GM23338 (cell line): ENCODE measurements at regions not wholly inside any gene's neighbourhood (a gene's known extent, or its start where the extent isn't known, plus 50 kb on each side); places are given as distances from the start of the nearest gene placed in this dataset.

Experiments
- ATAC-seq: fragments of 200-7000 bp; cut with Tn5 transposase; 3 replicates; pipeline ENCODE4 v1.9.1; 2020
- DNase-seq: peaks from one replicate; pipeline ENCODE4 v3.0.0-alpha.2; 2015; ENCODE audit warnings: low spot score
- H2AFZ ChIP-seq: fragments of 200-600 bp; sonication (generic); 2 replicates; pipeline ENCODE4 v1.8.0; 2016; ENCODE audit warnings: antibody characterized with exemption, mild to moderate bottlenecking, moderate library complexity
- H3F3A ChIP-seq: fragments of 200-600 bp; sonication (generic); replicated peaks from 2 replicates; pipeline ENCODE4 v1.8.0; 2017; ENCODE audit warnings: antibody characterized with exemption, mixed run types, low read depth
- H3K27ac ChIP-seq: fragments of 200-600 bp; sonication (generic); 2 replicates; pipeline ENCODE4 v1.6.1; 2016; ENCODE audit warnings: low read depth
- H3K27me3 ChIP-seq: fragments of 200-600 bp; sonication (generic); 2 replicates; pipeline ENCODE4 v1.8.0; 2016; ENCODE audit warnings: mild to moderate bottlenecking, mixed run types, moderate library complexity; ENCODE audit not compliant: insufficient read depth
- H3K36me3 ChIP-seq: fragments of 200-600 bp; sonication (generic); 2 replicates; pipeline ENCODE4 v1.8.0; 2016; ENCODE audit warnings: mild to moderate bottlenecking; ENCODE audit not compliant: insufficient read depth
- H3K4me1 ChIP-seq: fragments of 200-600 bp; sonication (generic); 2 replicates; pipeline ENCODE4 v1.8.0; 2016; ENCODE audit warnings: mild to moderate bottlenecking, moderate library complexity; ENCODE audit not compliant: insufficient read depth
- H3K4me2 ChIP-seq: fragments of 200-600 bp; sonication (generic); 2 replicates; pipeline ENCODE4 v1.7.1; 2017; ENCODE audit warnings: mixed run types
- H3K4me3 ChIP-seq: fragments of 200-600 bp; sonication (generic); 2 replicates; pipeline ENCODE4 v1.6.1; 2016; ENCODE audit warnings: mixed run types
- H3K79me2 ChIP-seq: fragments of 200-600 bp; sonication (generic); replicated peaks from 2 replicates; pipeline ENCODE4 v1.8.0; 2017; ENCODE audit warnings: mild to moderate bottlenecking; ENCODE audit not compliant: insufficient read depth
- H3K9me2 ChIP-seq: fragments of 200-600 bp; sonication (generic); 2 replicates; pipeline ENCODE4 v1.8.0; 2017; ENCODE audit not compliant: insufficient read depth
- H4K20me1 ChIP-seq: fragments of 200-600 bp; sonication (generic); replicated peaks from 2 replicates; pipeline ENCODE4 v1.8.0; 2017; ENCODE audit warnings: mild to moderate bottlenecking; ENCODE audit not compliant: insufficient read depth
- H3K27ac Mint-ChIP-seq: 2 replicates; pipeline ENCODE4 v1.8.0; 2020; ENCODE audit warnings: inconsistent platforms, mild to moderate bottlenecking, moderate library complexity, mixed read lengths
- H3K27me3 Mint-ChIP-seq: 3 replicates; pipeline ENCODE4 v1.8.0; 2022; ENCODE audit warnings: low read depth, mild to moderate bottlenecking, moderate library complexity, mixed read lengths, inconsistent platforms; ENCODE audit not compliant: insufficient read depth, poor library complexity
- H3K36me3 Mint-ChIP-seq: 3 replicates; pipeline ENCODE4 v1.8.0; 2021; ENCODE audit warnings: low read depth, mild to moderate bottlenecking, inconsistent platforms, moderate library complexity, mixed read lengths
- H3K4me1 Mint-ChIP-seq: 3 replicates; pipeline ENCODE4 v1.8.0; 2020; ENCODE audit warnings: mild to moderate bottlenecking, inconsistent platforms, mixed read lengths
- H3K4me3 Mint-ChIP-seq: 3 replicates; pipeline ENCODE4 v1.8.0; 2021; ENCODE audit warnings: moderate library complexity, mild to moderate bottlenecking, inconsistent platforms, mixed read lengths
- H3K9me3 Mint-ChIP-seq: 3 replicates; pipeline ENCODE4 v1.8.0; 2020; ENCODE audit warnings: moderate library complexity, mild to moderate bottlenecking, inconsistent platforms, mixed read lengths
- CREB1 ChIP-seq: fragments of 250-450 bp; sonication (Bioruptor Pico); IDR thresholded peaks from 2 replicates; pipeline ENCODE4 v1.5.0; 2020; ENCODE audit warnings: low read depth, mild to moderate bottlenecking, moderate library complexity
- EZH2 ChIP-seq: fragments of 200-600 bp; sonication (generic); IDR thresholded peaks from one replicate; pipeline ENCODE4 v1.8.0; 2017; ENCODE audit warnings: antibody characterized with exemption, mild to moderate bottlenecking, low read depth; ENCODE audit not compliant: unreplicated experiment
- JUNB ChIP-seq: IDR thresholded peaks from one replicate; pipeline ENCODE4 v1.6.1; 2016; ENCODE audit warnings: antibody characterized with exemption; ENCODE audit not compliant: unreplicated experiment
- NANOG ChIP-seq: IDR thresholded peaks from 2 replicates; pipeline ENCODE4 v1.6.1; 2016; ENCODE audit warnings: antibody characterized with exemption, borderline replicate concordance
- POLR2AphosphoS5 ChIP-seq: IDR thresholded peaks from 2 replicates; pipeline ENCODE4 v1.6.1; 2016; ENCODE audit warnings: antibody characterized with exemption, low read depth
- TF ChIP-seq, protein P1 (sequence below), 2 experiments: fragments of 200-600 bp in 1 of 2; sonication (generic) in 1 of 2; conservative IDR thresholded peaks; 2 replicates each; pipeline versions ENCODE4 v1.5.1 to v1.6.1; 2016 to 2017; ENCODE audit warnings: antibody characterized with exemption in 2 of 2, low read depth in 2 of 2, mild to moderate bottlenecking in 2 of 2, moderate library complexity in 1 of 2
- TF ChIP-seq, protein P2 (sequence below): IDR thresholded peaks from 2 replicates; pipeline ENCODE4 v1.6.1; 2016; ENCODE audit warnings: antibody characterized with exemption

DNA sequence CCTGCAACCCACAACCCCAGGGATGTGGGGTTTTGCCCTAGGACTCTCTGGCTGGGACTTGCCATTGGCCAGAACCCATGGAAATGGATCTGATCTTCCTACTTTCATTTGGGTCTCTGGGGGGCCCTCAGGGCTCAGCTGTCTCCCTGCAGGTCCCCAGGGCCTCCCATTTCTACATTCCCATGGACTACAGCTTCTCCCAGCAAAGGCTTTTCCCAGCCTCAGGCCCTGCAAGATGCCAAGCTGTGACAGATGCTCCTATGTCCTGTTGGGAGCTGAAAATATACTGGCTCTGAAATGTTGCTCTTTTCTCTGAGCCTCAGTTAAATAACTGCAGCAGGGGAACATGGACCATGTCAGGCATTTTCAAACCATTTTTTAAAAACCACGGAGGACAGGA, 99.5 kb upstream of the IGSF21 start:
- ATAC-seq = no peak
- Mint-ChIP-seq H3K4me1 (peaks cover 24% of the 10 kb centered on the region), H3K9me3 (no peaks in the 10 kb centered on the region; the same call in 2 of the 3 replicates), H3K27ac (no peak overlapping the region), H3K27me3 (peaks cover 12% of the 10 kb centered on the region), H3K4me3 (no peak overlapping the region), H3K36me3 (no peaks in the 10 kb centered on the region)
- Histone ChIP-seq H2AFZ (no peak overlapping the region), H3K4me2 (no peak overlapping the region), H3F3A (no peaks in the 10 kb centered on the region), H3K27ac (no peak overlapping the region), H3K4me1 (peaks cover 11% of the 10 kb centered on the region), H3K27me3 (no peaks in the 10 kb centered on the region), H4K20me1 (no peaks in the 10 kb centered on the region), H3K4me3 (no peak overlapping the region), H3K79me2 (no peaks in the 10 kb centered on the region), H3K36me3 (no peaks in the 10 kb centered on the region), H3K9me2 (0 out of 2 replicates have a peak, but pooled peaks cover 2% of the 10 kb centered on the region)
- no peak for DNase-seq
- TF ChIP-seq POLR2AphosphoS5 (no peak), NANOG (no peak), EZH2 (no peak)
- TF ChIP-seq, protein P1, sequence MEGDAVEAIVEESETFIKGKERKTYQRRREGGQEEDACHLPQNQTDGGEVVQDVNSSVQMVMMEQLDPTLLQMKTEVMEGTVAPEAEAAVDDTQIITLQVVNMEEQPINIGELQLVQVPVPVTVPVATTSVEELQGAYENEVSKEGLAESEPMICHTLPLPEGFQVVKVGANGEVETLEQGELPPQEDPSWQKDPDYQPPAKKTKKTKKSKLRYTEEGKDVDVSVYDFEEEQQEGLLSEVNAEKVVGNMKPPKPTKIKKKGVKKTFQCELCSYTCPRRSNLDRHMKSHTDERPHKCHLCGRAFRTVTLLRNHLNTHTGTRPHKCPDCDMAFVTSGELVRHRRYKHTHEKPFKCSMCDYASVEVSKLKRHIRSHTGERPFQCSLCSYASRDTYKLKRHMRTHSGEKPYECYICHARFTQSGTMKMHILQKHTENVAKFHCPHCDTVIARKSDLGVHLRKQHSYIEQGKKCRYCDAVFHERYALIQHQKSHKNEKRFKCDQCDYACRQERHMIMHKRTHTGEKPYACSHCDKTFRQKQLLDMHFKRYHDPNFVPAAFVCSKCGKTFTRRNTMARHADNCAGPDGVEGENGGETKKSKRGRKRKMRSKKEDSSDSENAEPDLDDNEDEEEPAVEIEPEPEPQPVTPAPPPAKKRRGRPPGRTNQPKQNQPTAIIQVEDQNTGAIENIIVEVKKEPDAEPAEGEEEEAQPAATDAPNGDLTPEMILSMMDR (conservative IDR thresholded peaks at IDR 0.05; ENCODE audit: low read depth in 2 of 2) = no peak

DNA sequence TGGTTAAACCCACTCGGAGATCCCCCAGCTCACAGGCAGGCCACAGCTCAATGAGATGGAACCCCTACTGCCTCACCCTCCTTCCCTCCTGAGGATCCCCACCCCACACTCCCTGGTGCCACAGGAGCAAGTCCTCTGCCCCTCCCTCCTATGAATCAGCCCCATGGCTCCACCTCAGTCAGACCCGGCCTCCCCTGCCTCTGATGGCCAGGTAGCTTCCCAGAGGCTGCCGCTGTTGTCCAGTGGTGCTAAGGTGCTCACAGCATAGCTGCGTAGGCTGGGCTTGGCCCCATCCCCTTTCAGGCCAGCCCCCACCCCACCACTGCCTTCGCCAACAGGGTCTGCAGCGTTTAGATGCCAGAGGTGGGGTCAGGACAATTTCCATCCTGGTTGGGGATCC, 98.5 kb upstream of the IGSF21 start:
- Histone ChIP-seq H3K4me2 (no peak overlapping the region), H4K20me1 (no peaks in the 10 kb centered on the region), H3K36me3 (no peaks in the 10 kb centered on the region), H3K9me2 (0 out of 2 replicates have a peak, but pooled peaks cover 2% of the 10 kb centered on the region), H2AFZ (no peak overlapping the region; the same call in 1 of the 2 replicates), H3K27ac (no peak overlapping the region), H3K4me3 (no peak overlapping the region), H3K4me1 (peaks cover 13% of the 10 kb centered on the region), H3K79me2 (no peaks in the 10 kb centered on the region), H3F3A (no peaks in the 10 kb centered on the region), H3K27me3 (no peaks in the 10 kb centered on the region)
- TF ChIP-seq, protein P2, sequence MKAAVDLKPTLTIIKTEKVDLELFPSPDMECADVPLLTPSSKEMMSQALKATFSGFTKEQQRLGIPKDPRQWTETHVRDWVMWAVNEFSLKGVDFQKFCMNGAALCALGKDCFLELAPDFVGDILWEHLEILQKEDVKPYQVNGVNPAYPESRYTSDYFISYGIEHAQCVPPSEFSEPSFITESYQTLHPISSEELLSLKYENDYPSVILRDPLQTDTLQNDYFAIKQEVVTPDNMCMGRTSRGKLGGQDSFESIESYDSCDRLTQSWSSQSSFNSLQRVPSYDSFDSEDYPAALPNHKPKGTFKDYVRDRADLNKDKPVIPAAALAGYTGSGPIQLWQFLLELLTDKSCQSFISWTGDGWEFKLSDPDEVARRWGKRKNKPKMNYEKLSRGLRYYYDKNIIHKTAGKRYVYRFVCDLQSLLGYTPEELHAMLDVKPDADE = no peak
- TF ChIP-seq NANOG = no peak
- TF ChIP-seq CREB1 (CRISPR knock-in tag) = no peak
- TF ChIP-seq POLR2AphosphoS5 = no peak
- Mint-ChIP-seq H3K36me3 (no peaks in the 10 kb centered on the region), H3K4me1 (peaks cover 25% of the 10 kb centered on the region), H3K27ac (peak overlapping the region; percentile 78), H3K9me3 (no peaks in the 10 kb centered on the region; the same call in 2 of the 3 replicates), H3K4me3 (no peak overlapping the region), H3K27me3 (peaks cover 9% of the 10 kb centered on the region)
- DNase-seq (peak; percentile 10), ATAC-seq (peak; percentile 65)

- Histone ChIP-seq H3K27me3 (no peaks in the 10 kb centered on the region), H3K9me2 (0 out of 2 replicates have a peak, but pooled peaks cover 2% of the 10 kb centered on the region), H3K27ac (no peak overlapping the region), H3K36me3 (no peaks in the 10 kb centered on the region), H3K4me3 (no peak overlapping the region), H3K79me2 (no peaks in the 10 kb centered on the region), H4K20me1 (no peaks in the 10 kb centered on the region), H3F3A (no peaks in the 10 kb centered on the region), H2AFZ (peak overlapping the region; percentile 28; the same call in 1 of the 2 replicates), H3K4me2 (peak overlapping the region; percentile 50), H3K4me1 (peaks cover 13% of the 10 kb centered on the region)
- peak; percentile 76 for ATAC-seq
- Mint-ChIP-seq H3K4me3 (no peak overlapping the region), H3K4me1 (peaks cover 25% of the 10 kb centered on the region), H3K36me3 (no peaks in the 10 kb centered on the region), H3K27ac (peak overlapping the region; percentile 78), H3K27me3 (peaks cover 12% of the 10 kb centered on the region), H3K9me3 (no peaks in the 10 kb centered on the region; the same call in 2 of the 3 replicates)
- TF ChIP-seq NANOG = no peak
- TF ChIP-seq JUNB = no peak
- no peak for TF ChIP-seq EZH2
- TF ChIP-seq, protein P1 (conservative IDR thresholded peaks at IDR 0.05; ENCODE audit: low read depth in 2 of 2) = no peak
- peak; percentile 35 for DNase-seq
These were observed 98.1 kb upstream of the IGSF21 start for GRCh38 chr1:18009478-18009961.
